ENCODE measurements at regions not wholly inside any gene's neighbourhood (a gene's known extent, or its start where the extent isn't known, plus 50 kb on each side); places are given as distances from the start of the nearest gene placed in this dataset.
"Not testable (repeated sequence)": the region's sequence is repeated elsewhere in the genome, so short reads cannot be mapped to it uniquely, and the experiment has no call there.

- not testable (repeated sequence) for DNase-seq
Measured at GRCh38 chr9:41754403-41754802, 374.8 kb downstream of the CNTNAP3B start.

GRCh38 chr9:41741897-41742296 lies 387.3 kb downstream of the CNTNAP3B start:
- not testable (repeated sequence) for DNase-seq

- DNase-seq = not testable (repeated sequence)
Measured at GRCh38 chr9:41741173-41741572, 388.1 kb downstream of the CNTNAP3B start.

GRCh38 chr9:41738681-41739080 lies 390.5 kb downstream of the CNTNAP3B start:
- DNase-seq = not testable (repeated sequence)

- DNase-seq = not testable (repeated sequence)
Measured at GRCh38 chr9:41699190-41699589, 430.0 kb downstream of the CNTNAP3B start.

- DNase-seq = not testable (repeated sequence)
Measured at GRCh38 chr9:41697080-41697479, 432.1 kb downstream of the CNTNAP3B start.

GRCh38 chr9:41679312-41679711 lies 449.9 kb downstream of the CNTNAP3B start:
- DNase-seq = not testable (repeated sequence)

GRCh38 chr9:41663497-41664036 lies 465.7 kb downstream of the CNTNAP3B start:
- not testable (repeated sequence) for DNase-seq

- not testable (repeated sequence) for DNase-seq
Measured at GRCh38 chr9:41658706-41659105, 469.6 kb upstream of the ZNG1F start.

GRCh38 chr9:41658116-41658515 lies 469.0 kb upstream of the ZNG1F start:
- not testable (repeated sequence) for DNase-seq

GRCh38 chr9:41657141-41657540 lies 468.0 kb upstream of the ZNG1F start:
- DNase-seq = not testable (repeated sequence)

GRCh38 chr9:41655071-41655554 lies 466.0 kb upstream of the ZNG1F start:
- peak in 1 of 2 donors; percentile 10 for DNase-seq

GRCh38 chr9:41654349-41654748 lies 465.2 kb upstream of the ZNG1F start:
- not testable (repeated sequence) for DNase-seq

GRCh38 chr9:41653560-41654340 lies 464.6 kb upstream of the ZNG1F start:
- DNase-seq = not testable (repeated sequence)

GRCh38 chr9:41652800-41653199 lies 463.7 kb upstream of the ZNG1F start:
- not testable (repeated sequence) for DNase-seq

- not testable (repeated sequence) for DNase-seq
Measured at GRCh38 chr9:41652100-41652713, 463.1 kb upstream of the ZNG1F start.

- not testable (repeated sequence) for DNase-seq
Measured at GRCh38 chr9:41650086-41650485, 461.0 kb upstream of the ZNG1F start.

GRCh38 chr9:41648564-41648963 lies 459.4 kb upstream of the ZNG1F start:
- peak in 1 of 2 donors; percentile 33 for DNase-seq

- DNase-seq = not testable (repeated sequence)
Measured at GRCh38 chr9:41646246-41646645, 457.1 kb upstream of the ZNG1F start.

- DNase-seq = peak in 1 of 2 donors; percentile 62
Measured at GRCh38 chr9:41643571-41644279, 454.6 kb upstream of the ZNG1F start.

- DNase-seq = not testable (repeated sequence)
Measured at GRCh38 chr9:41633726-41634125, 444.6 kb upstream of the ZNG1F start.

- not testable (repeated sequence) for DNase-seq
Measured at GRCh38 chr9:41623666-41624065, 434.5 kb upstream of the ZNG1F start.

GRCh38 chr9:41619254-41619653 lies 430.1 kb upstream of the ZNG1F start:
- DNase-seq = not testable (repeated sequence)
